ENCODE measurements at regions not wholly inside any gene's neighbourhood (a gene's known extent, or its start where the extent isn't known, plus 50 kb on each side); places are given as distances from the start of the nearest gene placed in this dataset.

DNA sequence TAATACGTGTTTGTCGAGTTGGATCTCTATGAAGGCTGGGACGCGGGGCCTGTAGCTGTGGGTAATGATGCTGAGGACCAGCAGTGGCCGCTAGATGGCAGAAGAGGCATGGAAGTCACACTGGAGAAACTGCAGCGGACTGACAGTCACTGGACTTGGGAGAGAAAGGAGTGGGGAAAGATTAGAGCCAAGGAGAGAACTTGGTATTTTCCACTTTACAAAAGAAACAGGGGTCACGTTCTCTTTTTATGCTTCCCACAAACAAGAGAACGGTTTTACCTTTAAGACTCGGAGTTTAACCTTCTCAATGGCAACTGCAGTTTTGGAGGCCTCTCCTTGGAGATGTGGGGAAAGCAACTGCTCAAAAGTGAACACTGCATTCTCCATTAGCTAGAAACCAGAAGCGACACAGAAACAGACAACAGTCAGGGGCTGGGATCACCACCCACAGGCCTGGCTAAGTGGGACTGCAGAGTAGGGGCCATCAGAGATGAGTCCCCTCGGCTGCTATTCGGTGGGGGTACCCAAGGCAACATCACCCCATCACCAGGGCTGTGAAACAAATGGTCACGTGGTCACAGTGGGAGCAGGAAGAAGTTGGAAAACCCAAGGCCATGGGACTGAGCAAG, 51.1 kb upstream of the EDEM3 start:
- H3K4me3 ChIP-seq = no peak overlapping the region
- no TSS peak for BruUV-seq (replicated peaks)
- H3K27me3 ChIP-seq (replicated peaks in 1 of 2; ENCODE audit: control insufficient read depth in 2 of 2, insufficient read depth in 2 of 2, low read length in 1 of 2) = no peaks in the 10 kb centered on the region
- peaks cover 0 to 7% of the 10 kb centered on the region in 2 experiments; a peak in 1 of 4 replicates for H3K36me3 ChIP-seq (ENCODE audit: control insufficient read depth in 2 of 2, insufficient read depth in 2 of 2, low read length in 1 of 2)
- POLR2A ChIA-PET = interaction anchor here (0.7 to 1.7 kb wide), 4 partner anchors 55 to 296 kb away, joined by 3 to 7 read pairs (median 4); no protein-coding TSS in a partner anchor
- H3K79me2 ChIP-seq (ENCODE audit: control insufficient read depth, insufficient read depth, low read length) = no peaks in the 10 kb centered on the region
- H3K4me1 ChIP-seq (ENCODE audit: control insufficient read depth, insufficient read depth, low read length) = peaks cover 9% of the 10 kb centered on the region
- ATAC-seq (peak; percentile 99), DNase-seq (ENCODE audit: low read depth, low spot score) (peak; percentile 55), FAIRE-seq (peak; percentile 94)
- SMC1A ChIA-PET (ENCODE audit: uncharacterized antibody, unreplicated experiment) = interaction anchor here (0.6 to 10.9 kb wide), 50 partner anchors 8 to 434 kb away, joined by 3 to 219 read pairs (median 4); partner anchors contain the start of genes EDEM3 and NIBAN1
- CTCF ChIA-PET = interaction anchor here (0.6 to 7.2 kb wide), 56 partner anchors 9 to 874 kb away, joined by 3 to 353 read pairs (median 4); partner anchors contain the start of genes EDEM3, NIBAN1, RNF2 and SWT1
- H3K9me3 ChIP-seq (replicated peaks; ENCODE audit: control insufficient read depth, insufficient read depth, low read length) = no peaks in the 10 kb centered on the region
- no peaks in the 10 kb centered on the region for H4K20me1 ChIP-seq (ENCODE audit: control insufficient read depth, insufficient read depth)
- in situ Hi-C loops (cut with MboI) = loop anchor here (5.0 to 10.0 kb wide), 3 partner anchors 172 to 889 kb away; no protein-coding TSS in a partner anchor
- no peak overlapping the region for H2AFZ ChIP-seq (ENCODE audit: control insufficient read depth, low read depth, low read length)
- RAD21 ChIA-PET (ENCODE audit: unreplicated experiment) = interaction anchor here (0.7 to 6.4 kb wide), 27 partner anchors 9 to 889 kb away, joined by 3 to 152 read pairs (median 4); partner anchors contain the start of gene NIBAN1
- no peak overlapping the region for H3K9ac ChIP-seq (ENCODE audit: control insufficient read depth, insufficient read depth, low read length)
- H3K4me2 ChIP-seq (ENCODE audit: control insufficient read depth, insufficient read depth) = no peak overlapping the region
- 31% methylated on average over 13 of the region's 13 CpGs for WGBS (ENCODE audit: insufficient coverage, insufficient replicate concordance, low lambda C conversion rate, missing lambda C conversion rate)
- intact Hi-C loops (cut with micrococcal nuclease; ENCODE audit: unreplicated experiment) = loop anchor here (1.0 to 10.0 kb wide), 5 partner anchors 62 to 869 kb away; no protein-coding TSS in a partner anchor
- H3K27ac ChIP-seq (ENCODE audit: control insufficient read depth, insufficient read depth) = no peak overlapping the region
- TF ChIP-seq PAX8 (IDR thresholded peaks at IDR 0.05) (no peak), EGR1 (IDR thresholded peaks at IDR 0.05; ENCODE audit: borderline replicate concordance in 1 of 2, low read depth in 2 of 2, low read length in 2 of 2) (no peak), CHD2 (IDR thresholded peaks at IDR 0.05; ENCODE audit: borderline replicate concordance, low read depth, low read length) (no peak), ZNF274 (IDR thresholded peaks at IDR 0.05; ENCODE audit: insufficient read depth, insufficient read length) (no peak), NR2C2 (IDR thresholded peaks at IDR 0.05; ENCODE audit: borderline replicate concordance, control insufficient read depth, insufficient read length, low read depth) (no peak), YY1 (IDR thresholded peaks at IDR 0.05; ENCODE audit: low read depth, low read length) (peak; percentile 78; the same call in 1 of the 2 replicates), HDAC6 (IDR thresholded peaks at IDR 0.05; ENCODE audit: unreplicated experiment) (no peak), CBX5 (IDR thresholded peaks at IDR 0.05; ENCODE audit: low read depth) (0 out of 2 replicates have a peak, but pooled peaks have one; percentile 31), ZNF207 (IDR thresholded peaks at IDR 0.05; ENCODE audit: borderline replicate concordance) (0 out of 2 replicates have a peak, but pooled peaks have one; percentile 33), MEF2A (IDR thresholded peaks at IDR 0.05; ENCODE audit: insufficient read depth, low read depth, low read length) (0 out of 2 replicates have a peak, but pooled peaks have one; percentile 56), SIN3A (IDR thresholded peaks at IDR 0.05; ENCODE audit: low read depth, low read length) (no peak), KLF5 (IDR thresholded peaks at IDR 0.05; ENCODE audit: partially characterized antibody) (no peak), MTA3 (IDR thresholded peaks at IDR 0.05; ENCODE audit: borderline replicate concordance, low read length) (no peak), IRF4 (IDR thresholded peaks at IDR 0.05; ENCODE audit: low read depth, low read length) (0 out of 2 replicates have a peak, but pooled peaks have one; percentile 23), CHD4 (IDR thresholded peaks at IDR 0.05) (no peak), RB1 (IDR thresholded peaks at IDR 0.05; ENCODE audit: borderline replicate concordance) (peak; percentile 63; the same call in 1 of the 2 replicates), PAX5 (IDR thresholded peaks at IDR 0.05; ENCODE audit: borderline replicate concordance, low read depth, low read length) (peak; percentile 19; the same call in 1 of the 2 replicates), NFIC (IDR thresholded peaks at IDR 0.05; ENCODE audit: low read depth, low read length) (no peak)
- TF ChIP-seq, protein P1, sequence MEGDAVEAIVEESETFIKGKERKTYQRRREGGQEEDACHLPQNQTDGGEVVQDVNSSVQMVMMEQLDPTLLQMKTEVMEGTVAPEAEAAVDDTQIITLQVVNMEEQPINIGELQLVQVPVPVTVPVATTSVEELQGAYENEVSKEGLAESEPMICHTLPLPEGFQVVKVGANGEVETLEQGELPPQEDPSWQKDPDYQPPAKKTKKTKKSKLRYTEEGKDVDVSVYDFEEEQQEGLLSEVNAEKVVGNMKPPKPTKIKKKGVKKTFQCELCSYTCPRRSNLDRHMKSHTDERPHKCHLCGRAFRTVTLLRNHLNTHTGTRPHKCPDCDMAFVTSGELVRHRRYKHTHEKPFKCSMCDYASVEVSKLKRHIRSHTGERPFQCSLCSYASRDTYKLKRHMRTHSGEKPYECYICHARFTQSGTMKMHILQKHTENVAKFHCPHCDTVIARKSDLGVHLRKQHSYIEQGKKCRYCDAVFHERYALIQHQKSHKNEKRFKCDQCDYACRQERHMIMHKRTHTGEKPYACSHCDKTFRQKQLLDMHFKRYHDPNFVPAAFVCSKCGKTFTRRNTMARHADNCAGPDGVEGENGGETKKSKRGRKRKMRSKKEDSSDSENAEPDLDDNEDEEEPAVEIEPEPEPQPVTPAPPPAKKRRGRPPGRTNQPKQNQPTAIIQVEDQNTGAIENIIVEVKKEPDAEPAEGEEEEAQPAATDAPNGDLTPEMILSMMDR (IDR thresholded peaks at IDR 0.05 in 2 of 3, conservative IDR thresholded peaks at IDR 0.05 in 1 of 3; ENCODE audit: control insufficient read depth in 2 of 3, extremely low read depth in 1 of 3, insufficient read depth in 1 of 3, low read depth in 3 of 3, low read length in 3 of 3) = peak; percentile 85 to 98 (median 87)
- TF ChIP-seq, protein P2, sequence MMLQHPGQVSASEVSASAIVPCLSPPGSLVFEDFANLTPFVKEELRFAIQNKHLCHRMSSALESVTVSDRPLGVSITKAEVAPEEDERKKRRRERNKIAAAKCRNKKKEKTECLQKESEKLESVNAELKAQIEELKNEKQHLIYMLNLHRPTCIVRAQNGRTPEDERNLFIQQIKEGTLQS (IDR thresholded peaks at IDR 0.05; ENCODE audit: borderline replicate concordance, extremely low read depth, low read depth, low read length) = no peak
- TF ChIP-seq, protein P3, sequence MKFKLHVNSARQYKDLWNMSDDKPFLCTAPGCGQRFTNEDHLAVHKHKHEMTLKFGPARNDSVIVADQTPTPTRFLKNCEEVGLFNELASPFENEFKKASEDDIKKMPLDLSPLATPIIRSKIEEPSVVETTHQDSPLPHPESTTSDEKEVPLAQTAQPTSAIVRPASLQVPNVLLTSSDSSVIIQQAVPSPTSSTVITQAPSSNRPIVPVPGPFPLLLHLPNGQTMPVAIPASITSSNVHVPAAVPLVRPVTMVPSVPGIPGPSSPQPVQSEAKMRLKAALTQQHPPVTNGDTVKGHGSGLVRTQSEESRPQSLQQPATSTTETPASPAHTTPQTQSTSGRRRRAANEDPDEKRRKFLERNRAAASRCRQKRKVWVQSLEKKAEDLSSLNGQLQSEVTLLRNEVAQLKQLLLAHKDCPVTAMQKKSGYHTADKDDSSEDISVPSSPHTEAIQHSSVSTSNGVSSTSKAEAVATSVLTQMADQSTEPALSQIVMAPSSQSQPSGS (IDR thresholded peaks at IDR 0.05; ENCODE audit: low read length) = no peak

Measured in GM12878 (cell line).